Stimulated activated CD4-positive, alpha-beta T cell treated with anti-CD3 and anti-CD28 coated beads, Interleukin-12 subunit alpha, Interleukin-12 subunit beta, amount 100 ng/mL, for 24 hours (primary cell): ENCODE measurements at regions not wholly inside any gene's neighbourhood (a gene's known extent, or its start where the extent isn't known, plus 50 kb on each side); places are given as distances from the start of the nearest gene placed in this dataset.

Source experiments
- DNase-seq, 2 experiments: peaks; one replicate each; pipeline ENCODE4 v3.0.0-alpha.2; 2020; ENCODE audit warnings: low read depth in 2 of 2

- no peak for DNase-seq
Measured at GRCh38 chr2:240319855-240320203, 115.6 kb upstream of the GPC1 start.

- DNase-seq: no peak
Measured at GRCh38 chr2:240320204-240320993, 115.1 kb upstream of the GPC1 start.

GRCh38 chr2:240322231-240322955 lies 113.1 kb upstream of the GPC1 start:
- DNase-seq: no peak

GRCh38 chr2:240322991-240323390 lies 112.5 kb upstream of the GPC1 start:
- DNase-seq: no peak

GRCh38 chr2:240323601-240324291 lies 111.7 kb upstream of the GPC1 start:
- DNase-seq: no peak

- no peak for DNase-seq
Measured at GRCh38 chr2:240324312-240325015, 111.0 kb upstream of the GPC1 start.

GRCh38 chr2:240325016-240326007 lies 110.2 kb upstream of the GPC1 start:
- DNase-seq: no peak

- DNase-seq: no peak
Measured at GRCh38 chr2:240326246-240326645, 109.2 kb upstream of the GPC1 start.

GRCh38 chr2:240326886-240327285 lies 108.6 kb upstream of the GPC1 start:
- DNase-seq: no peak

GRCh38 chr2:240327566-240327965 lies 107.9 kb upstream of the GPC1 start:
- DNase-seq: no peak

GRCh38 chr2:240328526-240328925 lies 106.9 kb upstream of the GPC1 start:
- no peak for DNase-seq

- DNase-seq: no peak
Measured at GRCh38 chr2:240329116-240329665, 106.3 kb upstream of the GPC1 start.

GRCh38 chr2:240329778-240330177 lies 105.7 kb upstream of the GPC1 start:
- DNase-seq: no peak

- no peak for DNase-seq
Measured at GRCh38 chr2:240333985-240334384, 101.5 kb upstream of the GPC1 start.

GRCh38 chr2:240335061-240335460 lies 100.4 kb upstream of the GPC1 start:
- DNase-seq: no peak

- DNase-seq: no peak
Measured at GRCh38 chr2:240336820-240337427, 98.5 kb upstream of the GPC1 start.

- no peak for DNase-seq
Measured at GRCh38 chr2:240338274-240338673, 97.2 kb upstream of the GPC1 start.

- DNase-seq: no peak
Measured at GRCh38 chr2:240339411-240340360, 95.8 kb upstream of the GPC1 start.

GRCh38 chr2:240340361-240340761 lies 95.1 kb upstream of the GPC1 start:
- no peak for DNase-seq
